ENCODE measurements at regions not wholly inside any gene's neighbourhood (a gene's known extent, or its start where the extent isn't known, plus 50 kb on each side); places are given as distances from the start of the nearest gene placed in this dataset.

DNA sequence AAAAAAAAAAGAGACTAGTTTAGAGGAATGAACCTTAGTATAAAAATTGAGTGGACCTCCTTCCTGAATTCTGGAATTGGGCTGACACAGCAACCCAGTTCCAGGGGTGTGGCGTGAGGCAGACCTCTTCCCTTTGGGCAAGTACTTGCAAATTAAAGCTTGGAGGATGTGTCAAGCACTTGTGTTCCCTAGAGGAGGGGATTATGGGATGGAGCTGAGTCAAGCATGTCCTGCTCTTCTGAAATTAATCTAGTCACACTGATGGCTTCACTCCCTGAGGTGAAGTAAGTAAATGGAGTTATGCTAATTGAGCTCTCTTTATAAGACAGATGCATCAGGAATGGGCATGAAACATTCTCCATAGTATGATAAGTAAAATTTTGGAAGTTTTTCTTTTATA is 107.7 kb upstream of the HTR2A start:
- Histone ChIP-seq H3K4me3 (ENCODE audit: low read length) (no peak overlapping the region), H3K27me3 (ENCODE audit: control insufficient read depth, insufficient read depth) (no peaks in the 10 kb centered on the region), H3K9me3 (ENCODE audit: control insufficient read depth, low read length) (no peaks in the 10 kb centered on the region), H3K4me1 (ENCODE audit: control insufficient read depth, insufficient read depth, low read length) (no peaks in the 10 kb centered on the region), H3K27ac (ENCODE audit: low read length) (no peak overlapping the region)
- ATAC-seq (no peak), DNase-seq (no peak)
- intact Hi-C loops (cut with DNase I), result no loop called here
- 73% methylated on average over 1 of the region's 1 CpG for WGBS

DNA sequence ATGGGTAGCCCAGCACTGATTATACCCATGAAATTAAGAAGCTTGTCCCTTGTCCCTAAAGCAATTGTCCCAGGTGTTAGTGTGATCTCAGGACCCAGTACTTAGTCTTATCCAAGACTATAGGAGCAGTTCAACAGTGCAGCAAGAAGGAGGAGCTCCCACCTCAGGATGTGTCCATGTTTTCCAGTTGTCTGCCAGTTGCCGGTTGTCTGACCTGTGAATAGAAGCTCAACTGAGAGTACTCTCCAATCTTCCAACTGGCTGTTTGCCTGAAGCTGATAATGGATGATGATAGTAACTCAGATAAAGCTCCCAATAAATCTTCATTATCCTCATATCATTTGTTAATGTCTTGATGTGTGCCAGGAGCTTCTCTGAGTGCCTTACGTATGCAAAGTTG is 107.2 kb upstream of the HTR2A start:
- H3K27ac ChIP-seq (ENCODE audit: low read length), result no peak overlapping the region
- no peaks in the 10 kb centered on the region for H3K27me3 ChIP-seq (ENCODE audit: control insufficient read depth, insufficient read depth)
- intact Hi-C loops (cut with DNase I), result no loop called here
- DNase-seq, result no peak
- no peak overlapping the region for H3K4me3 ChIP-seq (ENCODE audit: low read length)
- 53% methylated on average over 2 of the region's 2 CpGs for WGBS
- no peaks in the 10 kb centered on the region for H3K9me3 ChIP-seq (ENCODE audit: control insufficient read depth, low read length)
- ATAC-seq, result no peak
- H3K4me1 ChIP-seq (ENCODE audit: control insufficient read depth, insufficient read depth, low read length), result no peaks in the 10 kb centered on the region

DNA sequence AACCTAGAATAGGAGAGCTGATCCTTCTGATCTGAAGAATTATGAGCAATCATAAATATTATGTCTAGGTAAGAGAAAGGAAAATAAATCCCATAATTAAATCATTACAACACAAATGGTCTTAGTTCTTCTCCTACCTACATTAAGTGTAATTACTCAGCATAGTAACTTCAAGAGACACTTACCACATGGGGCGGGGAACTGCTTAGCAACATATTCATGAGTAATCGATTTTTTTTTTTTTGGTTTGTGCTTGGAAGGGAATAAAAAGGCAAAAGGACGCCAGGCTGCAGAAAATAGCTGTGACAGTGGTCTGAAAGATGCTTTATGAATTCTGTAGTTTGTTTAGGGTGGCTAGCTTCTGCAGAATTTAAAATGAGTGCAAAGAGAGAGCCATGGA is 103.3 kb upstream of the HTR2A start:
- WGBS, result 63% methylated on average over 3 of the region's 3 CpGs
- ATAC-seq (no peak), DNase-seq (no peak)
- no peaks in the 10 kb centered on the region for H3K4me1 ChIP-seq (ENCODE audit: control insufficient read depth, insufficient read depth, low read length)
- H3K27me3 ChIP-seq (ENCODE audit: control insufficient read depth, insufficient read depth), result no peaks in the 10 kb centered on the region
- no peak overlapping the region for H3K27ac ChIP-seq (ENCODE audit: low read length)
- no peak overlapping the region for H3K4me3 ChIP-seq (ENCODE audit: low read length)
- intact Hi-C loops (cut with DNase I), result no loop called here
- H3K9me3 ChIP-seq (ENCODE audit: control insufficient read depth, low read length), result no peaks in the 10 kb centered on the region

DNA sequence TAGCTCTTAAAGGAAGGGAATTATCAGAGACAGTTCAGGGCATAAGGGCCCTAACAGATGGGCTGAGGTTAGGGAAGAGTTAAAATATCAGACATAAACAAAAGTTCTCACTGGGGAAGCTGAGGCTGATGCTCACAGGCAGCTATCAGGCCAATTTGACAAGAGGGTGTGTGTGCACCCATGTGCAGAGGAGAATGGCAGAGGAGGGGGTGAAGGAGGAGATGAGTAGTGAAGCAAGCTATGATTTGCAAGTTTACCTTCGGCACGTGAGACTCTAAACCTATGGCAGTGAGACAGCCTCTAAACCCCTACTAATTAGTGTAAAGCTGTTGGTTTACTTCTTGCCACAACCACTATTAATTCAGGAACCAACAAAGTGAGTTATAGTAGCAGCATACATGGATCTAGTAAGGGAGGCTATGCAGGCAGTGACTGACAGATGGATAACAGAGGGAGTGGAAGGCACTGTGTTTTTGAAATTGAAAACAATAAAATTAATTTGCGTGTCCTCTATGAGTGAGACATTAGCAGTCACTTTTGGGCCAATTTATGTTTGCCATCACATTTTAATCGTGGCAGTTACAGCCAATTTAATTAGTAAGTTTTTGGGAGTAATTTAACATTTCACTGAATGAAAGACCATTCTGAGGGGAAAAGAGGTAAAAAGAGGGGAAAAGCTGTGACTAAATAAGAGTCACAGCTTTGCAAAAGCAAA is 99.6 kb upstream of the HTR2A start:
- Histone ChIP-seq H3K27me3 (ENCODE audit: control insufficient read depth, insufficient read depth) (no peaks in the 10 kb centered on the region), H3K9me3 (ENCODE audit: control insufficient read depth, low read length) (no peaks in the 10 kb centered on the region), H3K4me1 (ENCODE audit: control insufficient read depth, insufficient read depth, low read length) (no peaks in the 10 kb centered on the region), H3K27ac (ENCODE audit: low read length) (no peak overlapping the region), H3K4me3 (ENCODE audit: low read length) (no peak overlapping the region)
- ATAC-seq, result no peak
- no peak for DNase-seq
- intact Hi-C loops (cut with DNase I), result no loop called here
- WGBS, result 83% methylated on average over 4 of the region's 4 CpGs

DNA sequence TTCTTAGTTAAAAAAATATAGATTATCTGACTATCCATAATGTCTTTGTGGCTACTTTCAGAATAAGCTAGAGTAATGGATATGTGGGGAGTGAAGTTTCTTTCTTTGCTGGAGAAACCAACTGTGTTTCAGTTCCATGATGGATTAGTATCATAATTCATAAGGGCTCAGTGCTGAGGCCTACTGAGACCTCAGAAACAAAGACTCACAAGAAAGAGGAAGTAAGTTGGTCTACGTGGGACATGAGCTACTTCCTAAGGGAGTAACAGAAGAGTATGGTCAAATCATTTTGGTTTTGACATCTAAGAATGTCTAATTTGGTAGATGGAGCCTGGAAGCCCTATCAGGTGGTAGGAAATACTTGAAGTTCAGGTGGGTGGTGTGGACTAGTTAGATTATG is 99.0 kb upstream of the HTR2A start:
- no peak for DNase-seq
- H3K9me3 ChIP-seq (ENCODE audit: control insufficient read depth, low read length), result no peaks in the 10 kb centered on the region
- no peaks in the 10 kb centered on the region for H3K4me1 ChIP-seq (ENCODE audit: control insufficient read depth, insufficient read depth, low read length)
- no peak for ATAC-seq
- no peak overlapping the region for H3K4me3 ChIP-seq (ENCODE audit: low read length)
- intact Hi-C loops (cut with DNase I), result no loop called here
- 46% methylated on average over 1 of the region's 1 CpG for WGBS
- H3K27ac ChIP-seq (ENCODE audit: low read length), result no peak overlapping the region
- no peaks in the 10 kb centered on the region for H3K27me3 ChIP-seq (ENCODE audit: control insufficient read depth, insufficient read depth)

DNA sequence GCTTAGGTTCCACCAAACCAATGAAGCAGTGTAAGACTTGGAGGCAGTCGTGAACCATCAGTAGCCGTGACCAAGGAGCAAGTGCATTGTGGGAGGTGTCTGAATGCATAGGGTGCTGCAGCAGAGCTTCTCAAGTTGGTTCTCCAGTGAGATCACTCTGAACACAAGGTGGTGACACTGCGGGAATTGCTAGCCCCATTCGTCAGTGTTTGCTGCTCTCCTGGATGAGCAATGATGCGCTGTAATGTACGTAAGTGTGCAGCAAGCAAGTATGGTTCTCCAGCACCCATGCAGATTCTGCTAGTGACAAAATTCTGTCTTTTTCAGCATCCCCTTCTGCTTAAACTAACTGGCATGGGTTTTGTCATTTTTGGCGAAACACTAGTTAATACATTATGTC is 97.6 kb upstream of the HTR2A start:
- H3K4me3 ChIP-seq (ENCODE audit: low read length), result no peak overlapping the region
- H3K9me3 ChIP-seq (ENCODE audit: control insufficient read depth, low read length), result no peaks in the 10 kb centered on the region
- no peak for ATAC-seq
- H3K27me3 ChIP-seq (ENCODE audit: control insufficient read depth, insufficient read depth), result no peaks in the 10 kb centered on the region
- intact Hi-C loops (cut with DNase I), result no loop called here
- H3K4me1 ChIP-seq (ENCODE audit: control insufficient read depth, insufficient read depth, low read length), result no peaks in the 10 kb centered on the region
- DNase-seq, result no peak
- WGBS, result 90% methylated on average over 7 of the region's 7 CpGs
- no peak overlapping the region for H3K27ac ChIP-seq (ENCODE audit: low read length)

DNA sequence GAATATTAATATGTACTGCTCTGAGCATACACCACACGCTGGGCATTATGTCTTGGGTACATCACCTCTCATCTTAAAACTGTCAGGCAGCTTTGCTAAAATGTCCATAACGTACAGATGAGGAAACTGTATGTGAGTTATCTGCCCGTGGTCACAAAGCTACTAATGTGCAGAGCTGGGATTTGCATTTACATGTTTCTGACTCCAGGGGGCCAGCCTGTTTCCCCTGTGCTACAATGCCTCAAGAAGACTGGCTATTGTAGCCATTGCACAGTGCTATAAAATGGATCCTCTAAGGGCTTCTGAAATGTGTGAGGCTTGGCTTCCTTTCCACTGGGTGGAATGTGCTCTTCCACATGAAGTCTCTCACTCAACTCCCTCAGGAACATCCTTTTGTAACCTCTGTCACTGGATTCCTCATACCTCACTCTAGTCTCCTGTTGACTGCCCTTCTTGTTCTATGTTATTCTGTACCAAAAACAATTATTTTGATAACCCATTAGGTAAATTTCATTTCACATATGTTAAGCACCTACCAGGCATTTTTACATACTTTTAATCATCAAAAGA is 95.6 kb upstream of the HTR2A start:
- Histone ChIP-seq H3K27ac (ENCODE audit: low read length) (no peak overlapping the region), H3K27me3 (ENCODE audit: control insufficient read depth, insufficient read depth) (no peaks in the 10 kb centered on the region), H3K4me1 (ENCODE audit: control insufficient read depth, insufficient read depth, low read length) (no peaks in the 10 kb centered on the region), H3K4me3 (ENCODE audit: low read length) (no peak overlapping the region), H3K9me3 (ENCODE audit: control insufficient read depth, low read length) (no peaks in the 10 kb centered on the region)
- intact Hi-C loops (cut with DNase I), result no loop called here
- DNase-seq (no peak), ATAC-seq (no peak)
- WGBS, result 73% methylated on average over 3 of the region's 3 CpGs

DNA sequence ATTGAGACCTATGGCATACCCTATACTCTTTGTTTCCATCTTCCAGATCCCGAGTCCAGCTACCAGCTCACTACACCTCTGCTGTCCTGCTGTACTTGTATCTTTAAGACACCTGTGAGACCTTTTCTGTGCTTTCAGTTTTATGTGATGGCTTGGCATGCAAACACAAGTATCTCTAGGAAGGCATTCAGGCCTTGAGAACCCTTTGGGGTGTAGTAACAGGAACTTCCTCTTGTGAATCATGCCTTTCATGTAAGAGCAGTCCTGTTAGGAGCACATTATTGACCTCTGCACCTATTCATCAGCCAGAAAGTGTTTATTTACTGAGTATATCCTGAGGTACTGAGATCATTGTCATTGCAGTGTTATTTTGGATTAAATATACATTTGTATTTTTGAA is 87.0 kb upstream of the HTR2A start:
- H3K27me3 ChIP-seq (ENCODE audit: control insufficient read depth, insufficient read depth), result no peaks in the 10 kb centered on the region
- no peaks in the 10 kb centered on the region for H3K4me1 ChIP-seq (ENCODE audit: control insufficient read depth, insufficient read depth, low read length)
- ATAC-seq, result no peak
- WGBS, result 87% methylated on average over 1 of the region's 1 CpG
- DNase-seq, result no peak
- intact Hi-C loops (cut with DNase I), result no loop called here
- no peak overlapping the region for H3K27ac ChIP-seq (ENCODE audit: low read length)
- no peak overlapping the region for H3K4me3 ChIP-seq (ENCODE audit: low read length)
- no peaks in the 10 kb centered on the region for H3K9me3 ChIP-seq (ENCODE audit: control insufficient read depth, low read length)

DNA sequence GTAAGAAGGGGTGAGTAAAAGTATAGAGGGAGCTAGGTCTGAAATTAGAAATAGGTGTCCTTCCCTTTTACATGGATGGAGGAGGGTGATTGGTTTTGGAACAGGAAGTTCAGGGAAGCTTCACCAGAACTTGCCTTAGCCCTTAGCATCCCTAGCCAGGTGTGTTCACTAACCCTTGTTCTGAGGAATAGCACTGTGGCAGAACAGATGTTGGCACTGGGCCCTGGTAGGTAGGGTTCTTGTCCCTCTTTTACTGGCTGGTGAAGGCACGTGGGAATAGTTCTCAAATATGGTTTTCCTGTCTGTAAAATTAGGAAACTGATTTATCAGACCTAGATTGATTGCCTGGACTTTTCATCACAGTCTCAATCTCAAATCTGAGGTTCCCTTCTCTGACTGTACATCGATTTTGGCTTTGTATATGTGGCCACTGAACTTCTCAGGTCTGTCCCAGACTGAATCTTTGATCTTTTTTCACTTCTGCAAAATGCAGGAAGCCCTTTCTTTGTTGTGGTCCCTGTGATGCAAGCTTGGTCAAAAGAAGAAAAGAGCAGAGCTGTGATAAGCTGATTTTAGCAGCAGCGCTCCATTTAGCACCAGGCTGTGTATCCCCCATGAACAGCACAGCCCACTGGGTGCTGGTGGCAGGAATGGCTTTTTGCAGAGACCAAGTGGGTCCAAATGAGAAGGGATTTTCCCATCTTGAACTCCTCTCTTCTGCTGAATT is 86.2 kb upstream of the HTR2A start:
- 62% methylated on average over 3 of the region's 3 CpGs for WGBS

DNA sequence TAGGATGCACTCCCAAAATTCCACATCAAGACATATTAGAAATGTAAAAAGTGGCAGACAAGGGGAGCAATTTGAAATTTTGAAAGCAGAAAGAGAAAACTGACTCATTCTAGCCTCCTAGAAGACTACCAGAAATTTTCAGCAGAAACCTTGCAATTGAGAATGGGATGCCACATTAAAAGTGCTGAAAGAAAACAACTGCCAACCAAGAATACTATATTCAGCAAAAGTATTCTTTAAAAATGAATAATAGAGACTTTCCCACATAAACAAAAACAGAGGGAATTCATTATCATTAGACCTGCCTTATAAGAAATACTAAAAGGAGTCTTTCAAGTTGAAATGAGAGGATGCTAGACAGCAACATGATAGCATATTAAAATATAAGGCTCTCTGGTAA is 78.3 kb upstream of the HTR2A start:
- intact Hi-C loops (cut with DNase I), result no loop called here

More for the DNA sequence above, 86.2 kb upstream of the HTR2A start:
- Histone ChIP-seq H3K4me3 (ENCODE audit: low read length) (no peak overlapping the region), H3K9me3 (ENCODE audit: control insufficient read depth, low read length) (no peaks in the 10 kb centered on the region), H3K27me3 (ENCODE audit: control insufficient read depth, insufficient read depth) (no peaks in the 10 kb centered on the region), H3K4me1 (ENCODE audit: control insufficient read depth, insufficient read depth, low read length) (no peaks in the 10 kb centered on the region), H3K27ac (ENCODE audit: low read length) (no peak overlapping the region)
- DNase-seq, result no peak
- intact Hi-C loops (cut with DNase I), result no loop called here
- no peak for ATAC-seq

DNA sequence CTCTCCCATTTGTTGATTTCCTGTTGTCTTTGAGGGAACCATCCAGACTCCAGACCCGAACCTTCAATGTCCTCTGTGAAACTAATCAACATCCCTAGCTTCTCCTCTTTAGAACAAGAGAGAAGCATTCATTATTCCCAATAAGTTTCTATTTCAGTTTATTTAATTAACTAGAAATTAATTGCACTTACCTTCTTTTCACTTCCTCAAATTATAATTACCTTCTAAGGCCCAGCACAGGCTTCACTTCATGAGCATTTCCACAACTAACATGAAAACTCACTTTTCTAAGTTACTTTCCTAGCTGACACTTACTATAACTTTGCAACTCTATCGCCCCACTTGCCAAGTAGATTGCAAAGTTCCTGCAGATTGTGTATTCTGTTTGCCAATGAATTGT is 71.6 kb upstream of the HTR2A start:
- no peaks in the 10 kb centered on the region for H3K27me3 ChIP-seq (ENCODE audit: control insufficient read depth, insufficient read depth)
- no peak overlapping the region for H3K4me3 ChIP-seq (ENCODE audit: low read length)
- no peak for ATAC-seq
- no peak for DNase-seq
- intact Hi-C loops (cut with DNase I), result no loop called here
- WGBS, result 78% methylated on average over 2 of the region's 2 CpGs
- H3K9me3 ChIP-seq (ENCODE audit: control insufficient read depth, low read length), result no peaks in the 10 kb centered on the region
- no peaks in the 10 kb centered on the region for H3K4me1 ChIP-seq (ENCODE audit: control insufficient read depth, insufficient read depth, low read length)
- no peak overlapping the region for H3K27ac ChIP-seq (ENCODE audit: low read length)

More for the DNA sequence above, 78.3 kb upstream of the HTR2A start:
- H3K4me3 ChIP-seq (ENCODE audit: low read length), result no peak overlapping the region
- ATAC-seq (no peak), DNase-seq (no peak)
- H3K27ac ChIP-seq (ENCODE audit: low read length), result no peak overlapping the region
- H3K9me3 ChIP-seq (ENCODE audit: control insufficient read depth, low read length), result no peaks in the 10 kb centered on the region
- H3K27me3 ChIP-seq (ENCODE audit: control insufficient read depth, insufficient read depth), result no peaks in the 10 kb centered on the region
- H3K4me1 ChIP-seq (ENCODE audit: control insufficient read depth, insufficient read depth, low read length), result no peaks in the 10 kb centered on the region

All from right cardiac atrium (tissue), 5 donors.